IPS-NIHi7 (cell line): ENCODE measurements at regions not wholly inside any gene's neighbourhood (a gene's known extent, or its start where the extent isn't known, plus 50 kb on each side); places are given as distances from the start of the nearest gene placed in this dataset.
"Not testable (repeated sequence)": the region's sequence is repeated elsewhere in the genome, so short reads cannot be mapped to it uniquely, and the experiment has no call there.

Experiments used
- DNase-seq: peaks from one replicate; pipeline ENCODE4 v3.0.0; 2012; ENCODE audit warnings: mixed read lengths; ENCODE audit errors: extremely low spot score

GRCh38 chr10:130350996-130351395 is 214.8 kb downstream of the GLRX3 start:
- DNase-seq, result no peak

- no peak for DNase-seq
Measured at GRCh38 chr10:130351466-130352290, 215.5 kb downstream of the GLRX3 start.

- DNase-seq, result no peak
Measured at GRCh38 chr10:130352291-130352645, 216.1 kb downstream of the GLRX3 start.

GRCh38 chr10:130353928-130354572 is 217.9 kb downstream of the GLRX3 start:
- DNase-seq, result no peak

- DNase-seq, result no peak
Measured at GRCh38 chr10:130354573-130354954, 218.4 kb downstream of the GLRX3 start.

- no peak for DNase-seq
Measured at GRCh38 chr10:130354976-130355795, 219.0 kb downstream of the GLRX3 start.

GRCh38 chr10:130356429-130356828 is 220.2 kb downstream of the GLRX3 start:
- DNase-seq, result not testable (repeated sequence)

- no peak for DNase-seq
Measured at GRCh38 chr10:130357226-130357625, 221.0 kb downstream of the GLRX3 start.

GRCh38 chr10:130357951-130358350 is 221.8 kb downstream of the GLRX3 start:
- DNase-seq, result no peak

GRCh38 chr10:130358981-130359650 is 222.9 kb downstream of the GLRX3 start:
- DNase-seq, result no peak

GRCh38 chr10:130359711-130360110 is 223.5 kb downstream of the GLRX3 start:
- DNase-seq, result no peak

- no peak for DNase-seq
Measured at GRCh38 chr10:130360826-130361311, 224.7 kb downstream of the GLRX3 start.

GRCh38 chr10:130361351-130362105 is 225.3 kb downstream of the GLRX3 start:
- DNase-seq, result no peak

- no peak for DNase-seq
Measured at GRCh38 chr10:130362308-130362761, 226.1 kb downstream of the GLRX3 start.

GRCh38 chr10:130363051-130363450 is 226.9 kb downstream of the GLRX3 start:
- no peak for DNase-seq

GRCh38 chr10:130363899-130364445 is 227.8 kb downstream of the GLRX3 start:
- DNase-seq, result no peak

GRCh38 chr10:130364631-130365411 is 228.6 kb downstream of the GLRX3 start:
- DNase-seq, result no peak

GRCh38 chr10:130368761-130369560 is 232.8 kb downstream of the GLRX3 start:
- no peak for DNase-seq
